Psoas muscle (tissue), 7 donors: ENCODE measurements at regions not wholly inside any gene's neighbourhood (a gene's known extent, or its start where the extent isn't known, plus 50 kb on each side); places are given as distances from the start of the nearest gene placed in this dataset.

ENCODE experiments used
- ATAC-seq, 4 donors: fragments of 200-7000 bp; cut with Tn5 transposase; one replicate each; pipeline ENCODE4 v1.9.1; 2020; ENCODE audit warnings: moderate library complexity in 3 of 4, mild to moderate bottlenecking in 2 of 4
- DNase-seq, 2 donors: peaks; one replicate each; pipeline ENCODE4 v3.0.0-alpha.2; 2020
- H3K27ac ChIP-seq: fragments of 200-600 bp; one replicate; pipeline ENCODE4 v1.8.0; 2022
- H3K27me3 ChIP-seq, 3 donors: fragments of 200-600 bp in 1 of 3; one replicate each; pipeline versions ENCODE4 v1.6.1 to v1.8.0; 2013 to 2022; ENCODE audit warnings: low read length in 2 of 3, mild to moderate bottlenecking in 2 of 3, moderate library complexity in 1 of 3; ENCODE audit not compliant: insufficient read depth in 3 of 3
- H3K36me3 ChIP-seq, 2 donors: fragments of 200-600 bp in 1 of 2; one replicate each; pipeline versions ENCODE4 v1.6.1 to v1.8.0; 2013 to 2022; ENCODE audit warnings: low read depth in 1 of 2, mild to moderate bottlenecking in 1 of 2, moderate library complexity in 1 of 2; ENCODE audit not compliant: insufficient read depth in 1 of 2
- H3K4me1 ChIP-seq: fragments of 200-600 bp; one replicate; pipeline ENCODE4 v1.8.0; 2022
- H3K4me3 ChIP-seq: fragments of 200-600 bp; one replicate; pipeline ENCODE4 v1.8.0; 2022; ENCODE audit warnings: mild to moderate bottlenecking
- H3K9me3 ChIP-seq: fragments of 200-600 bp; one replicate; pipeline ENCODE4 v1.8.0; 2022
- CTCF ChIP-seq: fragments of 200-600 bp; IDR thresholded peaks from one replicate; pipeline ENCODE4 v1.8.0; 2022; ENCODE audit warnings: antibody characterized with exemption
- WGBS, 3 donors: extraction: QIAGEN DNeasy Blood & Tissue Kit; methylation state at CpG; one replicate each; pipeline versions ENCODE4 v1.1.6 to v1.1.7; 2013; 5-methylcytosine and 5-hydroxymethylcytosine counted together
- intact Hi-C, 2 donors: fragments of 100-400 bp; cut with DNase I; formaldehyde crosslinking; loops; one replicate each; pipeline versions ENCODE4 v1.11.0 to v1.14.2; 2022
- donor health status: healthy with polysubstance abuse.
- donor health status: DM: no; HTN: no; CAD: no; lungs with moderate emphysema.
- donor health status: Bipolar disorder and iron deficiency.
- donor health status: healthy.
- donor health status: DM: yes; HTN: yes; CAD: no.
- donor health status: DM: no; HTN: no; CAD: no.
- donor health status: DM: yes; HTN: yes; CAD: no.

GRCh38 chr1:215417122-215417521 is 150.0 kb upstream of the KCTD3 start:
- Histone ChIP-seq H3K4me3 (no peak overlapping the region), H3K27ac (no peak overlapping the region), H3K36me3 (no peaks in the 10 kb centered on the region), H3K9me3 (no peaks in the 10 kb centered on the region), H3K4me1 (no peaks in the 10 kb centered on the region), H3K27me3 (no peaks in the 10 kb centered on the region)
- ATAC-seq (no peak), DNase-seq (no peak)
- intact Hi-C loops = no loop called here
- WGBS, 3 donors = 69 to 90% (median 90%) methylated on average over 5 of the region's 5 CpGs
- TF ChIP-seq CTCF = no peak

- Histone ChIP-seq H3K4me1 (no peaks in the 10 kb centered on the region), H3K36me3 (no peaks in the 10 kb centered on the region), H3K4me3 (no peak overlapping the region), H3K27me3 (no peaks in the 10 kb centered on the region), H3K27ac (no peak overlapping the region), H3K9me3 (no peaks in the 10 kb centered on the region)
- ATAC-seq (no peak), DNase-seq (no peak)
- 62 to 66% (median 65%) methylated on average over 2 of the region's 2 CpGs for WGBS, 3 donors
- intact Hi-C loops = no loop called here
- TF ChIP-seq CTCF = no peak
Measured at GRCh38 chr1:215418876-215419447, 148.1 kb upstream of the KCTD3 start.

- Histone ChIP-seq H3K27ac (no peak overlapping the region), H3K4me3 (no peak overlapping the region), H3K9me3 (no peaks in the 10 kb centered on the region), H3K4me1 (no peaks in the 10 kb centered on the region), H3K27me3 (no peaks in the 10 kb centered on the region), H3K36me3 (no peaks in the 10 kb centered on the region)
- DNase-seq = no peak
- intact Hi-C loops = no loop called here
- TF ChIP-seq CTCF = no peak
- 76 to 88% (median 82%) methylated on average over 1 of the region's 1 CpG for WGBS, 3 donors
- ATAC-seq = no peak
Measured at GRCh38 chr1:215421744-215422143, 145.4 kb upstream of the KCTD3 start.

GRCh38 chr1:215423288-215423687 is 143.8 kb upstream of the KCTD3 start:
- no peak for TF ChIP-seq CTCF
- Histone ChIP-seq H3K27me3 (no peaks in the 10 kb centered on the region), H3K9me3 (no peaks in the 10 kb centered on the region), H3K4me3 (no peak overlapping the region), H3K36me3 (no peaks in the 10 kb centered on the region), H3K27ac (no peak overlapping the region), H3K4me1 (no peaks in the 10 kb centered on the region)
- intact Hi-C loops = no loop called here
- 52 to 70% (median 57%) methylated on average over 2 of the region's 2 CpGs for WGBS, 3 donors
- ATAC-seq (no peak), DNase-seq (no peak)

- H3K36me3 ChIP-seq = no peaks in the 10 kb centered on the region
- H3K4me3 ChIP-seq = no peak overlapping the region
- no peaks in the 10 kb centered on the region for H3K9me3 ChIP-seq
- ATAC-seq = no peak
- H3K27ac ChIP-seq = no peak overlapping the region
- DNase-seq = no peak
- WGBS, 3 donors = 60 to 73% (median 61%) methylated on average over 4 of the region's 4 CpGs
- no peaks in the 10 kb centered on the region for H3K27me3 ChIP-seq
- intact Hi-C loops = no loop called here
- H3K4me1 ChIP-seq = no peaks in the 10 kb centered on the region
- TF ChIP-seq CTCF = no peak
Measured at GRCh38 chr1:215425138-215425537, 142.0 kb upstream of the KCTD3 start.
